Endothelial cell (in vitro differentiated cells): ENCODE measurements at regions not wholly inside any gene's neighbourhood (a gene's known extent, or its start where the extent isn't known, plus 50 kb on each side); places are given as distances from the start of the nearest gene placed in this dataset.
A peak's percentile ranks its signal among the peaks of the same experiment; 100 is the strongest.

Experiments
- DNase-seq: peaks from one replicate; pipeline ENCODE4 v3.0.0; 2021; ENCODE audit warnings: low spot score
- H3K27ac Mint-ChIP-seq: one replicate; pipeline ENCODE4 v1.8.0; 2021; ENCODE audit warnings: mixed read lengths, inconsistent platforms; ENCODE audit not compliant: unreplicated experiment
- H3K27me3 Mint-ChIP-seq: one replicate; pipeline ENCODE4 v1.8.0; 2021; ENCODE audit warnings: mild to moderate bottlenecking, moderate library complexity, mixed read lengths, inconsistent platforms; ENCODE audit not compliant: unreplicated experiment
- H3K36me3 Mint-ChIP-seq: one replicate; pipeline ENCODE4 v1.8.0; 2021; ENCODE audit warnings: mild to moderate bottlenecking, low read depth, mixed read lengths, inconsistent platforms; ENCODE audit not compliant: unreplicated experiment
- H3K4me1 Mint-ChIP-seq: one replicate; pipeline ENCODE4 v1.8.0; 2021; ENCODE audit warnings: mild to moderate bottlenecking, mixed read lengths, inconsistent platforms; ENCODE audit not compliant: unreplicated experiment
- H3K4me3 Mint-ChIP-seq: one replicate; pipeline ENCODE4 v1.8.0; 2021; ENCODE audit warnings: mild to moderate bottlenecking, mixed read lengths, inconsistent platforms; ENCODE audit not compliant: unreplicated experiment
- H3K9me3 Mint-ChIP-seq: one replicate; pipeline ENCODE4 v1.8.0; 2021; ENCODE audit warnings: mixed read lengths, inconsistent platforms; ENCODE audit not compliant: unreplicated experiment
- CTCF ChIP-seq: fragments of 200-600 bp; sonication (generic); IDR thresholded peaks from one replicate; pipeline ENCODE4 v1.5.0; 2021; ENCODE audit warnings: antibody characterized with exemption; ENCODE audit not compliant: unreplicated experiment

- peaks cover 42% of the 10 kb centered on the region for H3K4me1 Mint-ChIP-seq
- peak; percentile 12 for DNase-seq
- H3K9me3 Mint-ChIP-seq: no peaks in the 10 kb centered on the region
- H3K27ac Mint-ChIP-seq: peak overlapping the region; percentile 87
- TF ChIP-seq CTCF: no peak
- peaks cover 4% of the 10 kb centered on the region for H3K27me3 Mint-ChIP-seq
- H3K36me3 Mint-ChIP-seq: no peaks in the 10 kb centered on the region
- H3K4me3 Mint-ChIP-seq: no peak overlapping the region
Measured at GRCh38 chr4:124427095-124427767, 285.3 kb downstream of the ANKRD50 start.

- H3K27me3 Mint-ChIP-seq: peaks cover 3% of the 10 kb centered on the region
- H3K36me3 Mint-ChIP-seq: no peaks in the 10 kb centered on the region
- no peaks in the 10 kb centered on the region for H3K9me3 Mint-ChIP-seq
- DNase-seq: no peak
- no peak overlapping the region for H3K27ac Mint-ChIP-seq
- H3K4me1 Mint-ChIP-seq: peaks cover 37% of the 10 kb centered on the region
- no peak for TF ChIP-seq CTCF
- no peak overlapping the region for H3K4me3 Mint-ChIP-seq
Measured at GRCh38 chr4:124428648-124429047, 283.9 kb downstream of the ANKRD50 start.

- Mint-ChIP-seq H3K4me1 (peaks cover 37% of the 10 kb centered on the region), H3K27ac (peak overlapping the region; percentile 98), H3K36me3 (no peaks in the 10 kb centered on the region), H3K9me3 (no peaks in the 10 kb centered on the region), H3K4me3 (peak overlapping the region; percentile 13), H3K27me3 (peaks cover 3% of the 10 kb centered on the region)
- DNase-seq: no peak
- TF ChIP-seq CTCF: no peak
Measured at GRCh38 chr4:124429746-124430250, 282.7 kb downstream of the ANKRD50 start.

DNA sequence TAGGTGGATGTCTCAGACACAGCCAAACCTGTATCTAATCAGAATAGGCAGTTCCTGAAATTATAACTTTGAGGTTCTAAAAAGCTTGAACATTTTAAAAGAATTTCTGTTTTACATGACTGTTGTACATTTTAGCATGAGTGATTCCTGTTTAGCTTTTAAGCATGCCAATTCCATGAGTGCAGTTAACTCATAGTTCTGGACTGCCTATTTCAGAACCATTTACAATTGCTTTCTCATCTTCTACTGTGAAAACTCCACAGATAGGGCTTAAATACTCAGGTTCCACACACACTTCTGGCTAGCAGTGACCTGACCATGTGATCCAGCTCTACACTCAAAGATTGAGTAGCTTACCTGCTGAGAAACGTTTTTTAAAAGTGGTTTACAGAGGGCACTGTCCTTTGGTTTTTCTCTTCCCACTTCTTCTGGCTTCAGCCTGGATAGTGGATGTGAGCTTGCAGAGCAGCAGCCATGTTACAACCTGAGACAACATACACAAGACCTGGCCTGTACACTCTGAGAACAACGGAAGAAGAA lies 280.8 kb downstream of the ANKRD50 start:
- Mint-ChIP-seq H3K9me3 (no peaks in the 10 kb centered on the region), H3K36me3 (no peaks in the 10 kb centered on the region), H3K4me3 (no peak overlapping the region), H3K27ac (no peak overlapping the region), H3K4me1 (peaks cover 27% of the 10 kb centered on the region), H3K27me3 (peaks cover 3% of the 10 kb centered on the region)
- DNase-seq: no peak
- no peak for TF ChIP-seq CTCF

GRCh38 chr4:124432500-124432899 lies 280.0 kb downstream of the ANKRD50 start:
- peaks cover 3% of the 10 kb centered on the region for H3K27me3 Mint-ChIP-seq
- H3K4me1 Mint-ChIP-seq: peaks cover 19% of the 10 kb centered on the region
- H3K4me3 Mint-ChIP-seq: no peak overlapping the region
- H3K27ac Mint-ChIP-seq: no peak overlapping the region
- H3K36me3 Mint-ChIP-seq: no peaks in the 10 kb centered on the region
- TF ChIP-seq CTCF: no peak
- H3K9me3 Mint-ChIP-seq: no peaks in the 10 kb centered on the region
- no peak for DNase-seq
